Upper lobe of left lung (tissue), 6 donors: ENCODE measurements at regions not wholly inside any gene's neighbourhood (a gene's known extent, or its start where the extent isn't known, plus 50 kb on each side); places are given as distances from the start of the nearest gene placed in this dataset.
A peak's percentile ranks its signal among the peaks of the same experiment; 100 is the strongest.

ENCODE experiments used
- ATAC-seq, 2 donors: fragments of 200-7000 bp; cut with Tn5 transposase; one replicate each; pipeline ENCODE4 v1.9.1; 2022; ENCODE audit warnings: mild to moderate bottlenecking in 2 of 2, moderate library complexity in 2 of 2; ENCODE audit not compliant: low FRiP score in 2 of 2
- DNase-seq, 2 donors: peaks; one replicate each; pipeline ENCODE4 v3.0.0-alpha.2; 2019 to 2020
- H3K27ac ChIP-seq, 4 donors: fragments of 200-600 bp; sonication (generic); one replicate each; pipeline ENCODE4 v1.5.1; 2016 to 2019
- H3K27me3 ChIP-seq, 4 donors: fragments of 200-600 bp; sonication (generic); one replicate each; pipeline ENCODE4 v1.5.1; 2017 to 2019
- H3K36me3 ChIP-seq, 4 donors: fragments of 200-600 bp; sonication (generic); one replicate each; pipeline ENCODE4 v1.5.1; 2016 to 2019
- H3K4me1 ChIP-seq, 4 donors: fragments of 200-600 bp; sonication (generic); one replicate each; pipeline ENCODE4 v1.5.1; 2018 to 2019
- H3K4me3 ChIP-seq, 4 donors: fragments of 200-600 bp; sonication (generic); one replicate each; pipeline ENCODE4 v1.5.1; 2017 to 2019; ENCODE audit warnings: mild to moderate bottlenecking in 2 of 4, moderate library complexity in 1 of 4
- H3K9me3 ChIP-seq, 4 donors: fragments of 200-600 bp; sonication (generic); one replicate each; pipeline ENCODE4 v1.5.1; 2018 to 2019
- CTCF ChIP-seq, 6 experiments: fragments of 450-650 bp in 4 of 6; fragments of 200-600 bp in 2 of 6; sonication (generic) in 2 of 6; IDR thresholded peaks; one replicate each; pipeline ENCODE4 v1.5.1; 2016 to 2019; ENCODE audit warnings: antibody characterized with exemption in 6 of 6
- EP300 ChIP-seq, 4 donors: sonication (generic); formaldehyde crosslinking; IDR thresholded peaks; one replicate each; pipeline ENCODE4 v1.5.1; 2017; ENCODE audit warnings: antibody characterized with exemption in 4 of 4, control low read depth in 2 of 4
- POLR2A ChIP-seq, 4 donors: fragments of 450-650 bp; IDR thresholded peaks; one replicate each; pipeline ENCODE4 v1.5.1; 2016 to 2017; ENCODE audit warnings: antibody characterized with exemption in 4 of 4, mild to moderate bottlenecking in 2 of 4
- POLR2AphosphoS5 ChIP-seq, 2 donors: sonication (generic); formaldehyde crosslinking; IDR thresholded peaks; one replicate each; pipeline ENCODE4 v1.5.1; 2017; ENCODE audit warnings: antibody characterized with exemption in 2 of 2
- WGBS, 2 donors: methylation state at CpG; one replicate each; pipeline ENCODE4 v1.1.5; 2017 to 2018; 5-methylcytosine and 5-hydroxymethylcytosine counted together
- donor health status: DM: no; HTN: no; CAD: no; lungs with moderate emphysema.
- donor health status: DM: no; HTN: yes; CAD: no; lungs with severe emphysema.

- ATAC-seq = no peak
- no peak overlapping the region for H3K27ac ChIP-seq
These were observed 141.4 kb downstream of the PHLDA1 start for GRCh38 chr12:75890141-75890540.

GRCh38 chr12:75888874-75889613 is 142.5 kb downstream of the PHLDA1 start:
- no peak overlapping the region for H3K27ac ChIP-seq
- H3K36me3 ChIP-seq = no peaks in the 10 kb centered on the region
- no peaks in the 10 kb centered on the region for H3K4me1 ChIP-seq
- H3K9me3 ChIP-seq = no peaks in the 10 kb centered on the region
- no peak overlapping the region for H3K4me3 ChIP-seq
- WGBS, 2 donors = 50 to 71% methylated on average over 11 of the region's 11 CpGs
- H3K27me3 ChIP-seq = no peaks in the 10 kb centered on the region
- no peak for ATAC-seq
- peak in 1 of 2 donors; percentile 26 for DNase-seq
- TF ChIP-seq EP300 (IDR thresholded peaks at IDR 0.05) (no peak), POLR2AphosphoS5 (IDR thresholded peaks at IDR 0.05) (no peak), POLR2A (IDR thresholded peaks at IDR 0.05) (no peak), CTCF (IDR thresholded peaks at IDR 0.05) (no peak)

More at GRCh38 chr12:75890141-75890540, 141.4 kb downstream of the PHLDA1 start:
- no peak overlapping the region for H3K4me3 ChIP-seq
- H3K4me1 ChIP-seq = no peaks in the 10 kb centered on the region
- H3K36me3 ChIP-seq = no peaks in the 10 kb centered on the region
- no peaks in the 10 kb centered on the region for H3K27me3 ChIP-seq
- no peaks in the 10 kb centered on the region for H3K9me3 ChIP-seq
- TF ChIP-seq POLR2AphosphoS5 (IDR thresholded peaks at IDR 0.05) (no peak), POLR2A (IDR thresholded peaks at IDR 0.05) (no peak), CTCF (IDR thresholded peaks at IDR 0.05) (no peak), EP300 (IDR thresholded peaks at IDR 0.05) (no peak)
- no peak for DNase-seq

GRCh38 chr12:75888399-75888798 is 143.2 kb downstream of the PHLDA1 start:
- TF ChIP-seq CTCF (IDR thresholded peaks at IDR 0.05) = no peak
- H3K4me3 ChIP-seq = no peak overlapping the region
- H3K27ac ChIP-seq = no peak overlapping the region
- no peaks in the 10 kb centered on the region for H3K27me3 ChIP-seq
- ATAC-seq = no peak
- no peaks in the 10 kb centered on the region for H3K36me3 ChIP-seq
- DNase-seq = no peak
- no peaks in the 10 kb centered on the region for H3K4me1 ChIP-seq
- H3K9me3 ChIP-seq = no peaks in the 10 kb centered on the region

- WGBS, 2 donors = 82 to 84% methylated on average over 1 of the region's 1 CpG
These were observed 143.6 kb downstream of the PHLDA1 start for GRCh38 chr12:75887979-75888378.

More at GRCh38 chr12:75887979-75888378, 143.6 kb downstream of the PHLDA1 start:
- no peak for TF ChIP-seq POLR2A (IDR thresholded peaks at IDR 0.05)
- no peak for TF ChIP-seq CTCF (IDR thresholded peaks at IDR 0.05)
- TF ChIP-seq POLR2AphosphoS5 (IDR thresholded peaks at IDR 0.05) = no peak
- no peak for TF ChIP-seq EP300 (IDR thresholded peaks at IDR 0.05)
- Histone ChIP-seq H3K4me3 (no peak overlapping the region), H3K9me3 (no peaks in the 10 kb centered on the region), H3K27me3 (no peaks in the 10 kb centered on the region), H3K4me1 (no peaks in the 10 kb centered on the region), H3K27ac (no peak overlapping the region), H3K36me3 (no peaks in the 10 kb centered on the region)
- ATAC-seq (no peak), DNase-seq (no peak)
